HEK293 (cell line): ENCODE measurements at regions not wholly inside any gene's neighbourhood (a gene's known extent, or its start where the extent isn't known, plus 50 kb on each side); places are given as distances from the start of the nearest gene placed in this dataset.

Source experiments
- CTCF ChIP-seq: fragments of 450-650 bp; formaldehyde crosslinking; IDR thresholded peaks from 2 replicates; pipeline ENCODE4 v1.5.1; 2016; ENCODE audit warnings: missing biosample characterization, missing genetic modification characterization
- MYNN ChIP-seq: fragments of 450-650 bp; formaldehyde crosslinking; IDR thresholded peaks from 2 replicates; pipeline ENCODE4 v1.5.1; 2016; ENCODE audit warnings: missing biosample characterization, missing genetic modification characterization, borderline replicate concordance
- SALL2 ChIP-seq: fragments of 450-650 bp; formaldehyde crosslinking; IDR thresholded peaks from 2 replicates; pipeline ENCODE4 v1.5.0; 2017; ENCODE audit warnings: missing biosample characterization, mild to moderate bottlenecking, missing genetic modification characterization, borderline replicate concordance
- ZNF112 ChIP-seq: fragments of 450-650 bp; formaldehyde crosslinking; IDR thresholded peaks from 2 replicates; pipeline ENCODE4 v1.5.0; 2017; ENCODE audit warnings: missing biosample characterization, missing genetic modification characterization
- ZNF19 ChIP-seq: fragments of 450-650 bp; formaldehyde crosslinking; IDR thresholded peaks from 2 replicates; pipeline ENCODE4; 2016; ENCODE audit warnings: missing biosample characterization, missing genetic modification characterization, low read depth
- ZNF239 ChIP-seq: fragments of 450-650 bp; formaldehyde crosslinking; IDR thresholded peaks from 2 replicates; pipeline ENCODE4 v1.5.1; 2016; ENCODE audit warnings: missing biosample characterization, missing genetic modification characterization
- ZNF24 ChIP-seq: fragments of 450-650 bp; formaldehyde crosslinking; IDR thresholded peaks from 2 replicates; pipeline ENCODE4 v1.5.1; 2016; ENCODE audit warnings: missing biosample characterization, missing genetic modification characterization
- ZNF335 ChIP-seq: fragments of 450-650 bp; formaldehyde crosslinking; conservative IDR thresholded peaks from 2 replicates; pipeline ENCODE4 v1.5.1; 2016; ENCODE audit warnings: missing biosample characterization, missing genetic modification characterization
- ZNF362 ChIP-seq: fragments of 450-650 bp; formaldehyde crosslinking; IDR thresholded peaks from 2 replicates; pipeline ENCODE4 v1.5.1; 2016; ENCODE audit warnings: missing biosample characterization, missing genetic modification characterization
- ZNF513 ChIP-seq: fragments of 450-650 bp; IDR thresholded peaks from 2 replicates; pipeline ENCODE4 v1.5.1; 2018; ENCODE audit warnings: missing biosample characterization, missing genetic modification characterization
- ZNF529 ChIP-seq: fragments of 450-650 bp; formaldehyde crosslinking; IDR thresholded peaks from 2 replicates; pipeline ENCODE4 v1.5.1; 2017; ENCODE audit warnings: missing genetic modification characterization, missing biosample characterization; ENCODE audit not compliant: insufficient replicate concordance
- ZNF701 ChIP-seq: fragments of 450-650 bp; formaldehyde crosslinking; IDR thresholded peaks from 2 replicates; pipeline ENCODE4 v1.5.1; 2016; ENCODE audit warnings: missing biosample characterization, missing genetic modification characterization
- ZXDB ChIP-seq: fragments of 450-650 bp; formaldehyde crosslinking; IDR thresholded peaks from 2 replicates; pipeline ENCODE4 v1.5.1; 2016; ENCODE audit warnings: missing biosample characterization, missing genetic modification characterization
- TF ChIP-seq, protein P1 (sequence below): fragments of 450-650 bp; formaldehyde crosslinking; IDR thresholded peaks from 2 replicates; pipeline ENCODE4 v1.5.1; 2016; ENCODE audit warnings: missing biosample characterization, missing genetic modification characterization

- TF ChIP-seq CTCF (tag by site-specific recombination) (no peak), MYNN (tag by site-specific recombination) (no peak), ZNF701 (tag by site-specific recombination) (no peak), ZNF513 (tag by site-specific recombination) (no peak), ZNF335 (no peak), SALL2 (no peak), ZNF529 (no peak), ZNF362 (tag by site-specific recombination) (no peak), ZNF24 (tag by site-specific recombination) (no peak), ZNF239 (tag by site-specific recombination) (no peak), ZNF19 (tag by site-specific recombination) (no peak), ZXDB (tag by site-specific recombination) (no peak), ZNF112 (no peak)
- TF ChIP-seq, protein P1, sequence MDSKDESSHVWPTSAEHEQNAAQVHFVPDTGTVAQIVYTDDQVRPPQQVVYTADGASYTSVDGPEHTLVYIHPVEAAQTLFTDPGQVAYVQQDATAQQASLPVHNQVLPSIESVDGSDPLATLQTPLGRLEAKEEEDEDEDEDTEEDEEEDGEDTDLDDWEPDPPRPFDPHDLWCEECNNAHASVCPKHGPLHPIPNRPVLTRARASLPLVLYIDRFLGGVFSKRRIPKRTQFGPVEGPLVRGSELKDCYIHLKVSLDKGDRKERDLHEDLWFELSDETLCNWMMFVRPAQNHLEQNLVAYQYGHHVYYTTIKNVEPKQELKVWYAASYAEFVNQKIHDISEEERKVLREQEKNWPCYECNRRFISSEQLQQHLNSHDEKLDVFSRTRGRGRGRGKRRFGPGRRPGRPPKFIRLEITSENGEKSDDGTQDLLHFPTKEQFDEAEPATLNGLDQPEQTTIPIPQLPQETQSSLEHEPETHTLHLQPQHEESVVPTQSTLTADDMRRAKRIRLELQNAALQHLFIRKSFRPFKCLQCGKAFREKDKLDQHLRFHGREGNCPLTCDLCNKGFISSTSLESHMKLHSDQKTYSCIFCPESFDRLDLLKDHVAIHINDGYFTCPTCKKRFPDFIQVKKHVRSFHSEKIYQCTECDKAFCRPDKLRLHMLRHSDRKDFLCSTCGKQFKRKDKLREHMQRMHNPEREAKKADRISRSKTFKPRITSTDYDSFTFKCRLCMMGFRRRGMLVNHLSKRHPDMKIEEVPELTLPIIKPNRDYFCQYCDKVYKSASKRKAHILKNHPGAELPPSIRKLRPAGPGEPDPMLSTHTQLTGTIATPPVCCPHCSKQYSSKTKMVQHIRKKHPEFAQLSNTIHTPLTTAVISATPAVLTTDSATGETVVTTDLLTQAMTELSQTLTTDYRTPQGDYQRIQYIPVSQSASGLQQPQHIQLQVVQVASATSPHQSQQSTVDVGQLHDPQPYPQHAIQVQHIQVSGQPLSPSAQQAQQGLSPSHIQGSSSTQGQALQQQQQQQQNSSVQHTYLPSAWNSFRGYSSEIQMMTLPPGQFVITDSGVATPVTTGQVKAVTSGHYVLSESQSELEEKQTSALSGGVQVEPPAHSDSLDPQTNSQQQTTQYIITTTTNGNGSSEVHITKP (tag by site-specific recombination): no peak
Observed at GRCh38 chr1:177741476-177741875, 228.4 kb downstream of the SEC16B start.
